PC-9 (cell line): ENCODE measurements at regions not wholly inside any gene's neighbourhood (a gene's known extent, or its start where the extent isn't known, plus 50 kb on each side); places are given as distances from the start of the nearest gene placed in this dataset.

Experiments used
- CTCF ChIP-seq: fragments of 200-600 bp; sonication (generic); conservative IDR thresholded peaks from 2 replicates; pipeline ENCODE4 v1.6.1; 2017; ENCODE audit warnings: mixed run types, antibody characterized with exemption, mild to moderate bottlenecking, moderate library complexity
- EZH2 ChIP-seq: fragments of 200-600 bp; sonication (generic); IDR thresholded peaks from 2 replicates; pipeline ENCODE4 v1.8.0; 2017; ENCODE audit warnings: antibody characterized with exemption, low read depth

- TF ChIP-seq CTCF (no peak), EZH2 (no peak)
These were observed 134.7 kb upstream of the FAM20C start for GRCh38 chr7:57482-58255.
